DMS53 (cell line): ENCODE measurements at regions not wholly inside any gene's neighbourhood (a gene's known extent, or its start where the extent isn't known, plus 50 kb on each side); places are given as distances from the start of the nearest gene placed in this dataset.

Experiments
- DNase-seq: peaks from one replicate; lab custom pipeline; 2025; lab: John Stamatoyannopoulos, UW

GRCh38 chr20:24796236-24796635 is 152.8 kb upstream of the CST7 start:
- no peak for DNase-seq

- no peak for DNase-seq
These were observed 152.0 kb upstream of the CST7 start for GRCh38 chr20:24797113-24797512.

GRCh38 chr20:24797745-24798655 is 151.1 kb upstream of the CST7 start:
- DNase-seq, result no peak

- DNase-seq, result no peak
These were observed 150.0 kb upstream of the CST7 start for GRCh38 chr20:24798930-24799705.

- DNase-seq, result no peak
These were observed 149.0 kb upstream of the CST7 start for GRCh38 chr20:24799971-24800580.

GRCh38 chr20:24802286-24802820 is 146.7 kb upstream of the CST7 start:
- no peak for DNase-seq

GRCh38 chr20:24804481-24805206 is 144.4 kb upstream of the CST7 start:
- no peak for DNase-seq

GRCh38 chr20:24805456-24806238 is 143.4 kb upstream of the CST7 start:
- no peak for DNase-seq

GRCh38 chr20:24806705-24807676 is 142.1 kb upstream of the CST7 start:
- no peak for DNase-seq

GRCh38 chr20:24808616-24809015 is 140.5 kb upstream of the CST7 start:
- no peak for DNase-seq

GRCh38 chr20:24809606-24810005 is 139.5 kb upstream of the CST7 start:
- no peak for DNase-seq

GRCh38 chr20:24810676-24811407 is 138.2 kb upstream of the CST7 start:
- DNase-seq, result no peak

- no peak for DNase-seq
These were observed 136.7 kb upstream of the CST7 start for GRCh38 chr20:24812373-24812772.

GRCh38 chr20:24813080-24813479 is 136.0 kb upstream of the CST7 start:
- no peak for DNase-seq

GRCh38 chr20:24813496-24813895 is 135.6 kb upstream of the CST7 start:
- no peak for DNase-seq

- no peak for DNase-seq
These were observed 135.1 kb upstream of the CST7 start for GRCh38 chr20:24813936-24814335.

- DNase-seq, result no peak
These were observed 134.4 kb upstream of the CST7 start for GRCh38 chr20:24814556-24815195.

- no peak for DNase-seq
These were observed 133.8 kb upstream of the CST7 start for GRCh38 chr20:24815196-24815815.
